HCT116 (cell line): ENCODE measurements at regions not wholly inside any gene's neighbourhood (a gene's known extent, or its start where the extent isn't known, plus 50 kb on each side); places are given as distances from the start of the nearest gene placed in this dataset.

Experiments used
- ATAC-seq: fragments of 200-7000 bp; cut with Tn5 transposase; 2 replicates; pipeline ENCODE4 v1.9.1; 2020; ENCODE audit warnings: mild to moderate bottlenecking, moderate library complexity
- BruUV-seq: library from RNA; stranded (reverse); fragments of 400-500 nt; replicated peaks from 2 replicates; lab custom pipeline; 2021; lab: Mats Ljungman, UMichigan
- CTCF ChIA-PET: fragments of 300-600 bp; sonication (Branson Sonifier 250); formaldehyde crosslinking; loops from one replicate; lab custom pipeline; 2021; ENCODE audit warnings: antibody characterized with exemption; lab: Charles Lee
- POLR2A ChIA-PET: fragments of 300-600, 350-600 bp; sonication (Branson Sonifier 250); formaldehyde crosslinking; loops from one replicate; lab custom pipeline; 2021; ENCODE audit warnings: antibody characterized with exemption; lab: Charles Lee
- RAD21 ChIA-PET, 2 experiments: fragments of 300-600 bp; sonication (Branson Sonifier 250); formaldehyde crosslinking; loops; one replicate each; lab custom pipeline; 2023; ENCODE audit warnings: low total read pairs in 2 of 2; ENCODE audit not compliant: uncharacterized antibody in 2 of 2, unreplicated experiment in 2 of 2, low non-redundant PET in 1 of 2; lab: Charles Lee
- DNase-seq: peaks from one replicate; pipeline ENCODE4 v3.0.0-alpha.2; 2010; ENCODE audit warnings: low read depth, low spot score
- H2AFZ ChIP-seq: fragments of 200-600 bp; shearing (Covaris generic), sonication (generic); 2 replicates; pipeline ENCODE4 v1.6.1; 2017; ENCODE audit warnings: low read depth, mixed run types, mixed read lengths, antibody characterized with exemption, low read length; ENCODE audit not compliant: poor library complexity, severe bottlenecking
- H3K27ac ChIP-seq: 2 replicates; pipeline ENCODE4 v1.5.1; 2012; ENCODE audit warnings: low read depth, low read length
- H3K27me3 ChIP-seq: fragments of 200-600 bp; sonication (generic); 2 replicates; pipeline ENCODE4 v1.6.1; 2016; ENCODE audit warnings: mixed run types, low read length, mixed read lengths; ENCODE audit not compliant: insufficient read depth
- H3K36me3 ChIP-seq, 2 experiments: fragments of 200-500 bp in 1 of 2; fragments of 200-600 bp in 1 of 2; sonication (Bioruptor generic) in 1 of 2; sonication (generic) in 1 of 2; 2 replicates each; pipeline versions ENCODE4 v1.5.1 to v1.6.1; 2014 to 2016; ENCODE audit warnings: low read length in 2 of 2, inconsistent platforms in 1 of 2, mixed read lengths in 1 of 2, mixed run types in 1 of 2; ENCODE audit not compliant: insufficient read depth in 2 of 2, control insufficient read depth in 1 of 2
- H3K4me1 ChIP-seq, 2 experiments: fragments of 200-600 bp in 1 of 2; sonication (generic) in 1 of 2; 2 replicates each; pipeline versions ENCODE4 v1.5.1 to v1.6.1; 2012 to 2017; ENCODE audit warnings: low read length in 2 of 2, inconsistent platforms in 1 of 2, mild to moderate bottlenecking in 1 of 2, mixed read lengths in 1 of 2, mixed run types in 1 of 2, moderate library complexity in 1 of 2; ENCODE audit not compliant: insufficient read depth in 2 of 2, control insufficient read depth in 1 of 2
- H3K4me2 ChIP-seq: fragments of 200-600 bp; sonication (generic); 2 replicates; pipeline ENCODE4 v1.6.1; 2017; ENCODE audit warnings: mixed run types, low read length, mixed read lengths
- H3K4me3 ChIP-seq, 2 experiments: fragments of 200-600 bp in 1 of 2; sonication (generic) in 1 of 2; replicated peaks in 1 of 2; 2 replicates each; pipeline ENCODE4 v1.5.1; 2011 to 2016; ENCODE audit warnings: low read length in 2 of 2, control low read depth in 1 of 2, low read depth in 1 of 2, mild to moderate bottlenecking in 1 of 2, mixed read lengths in 1 of 2, mixed run types in 1 of 2
- H3K79me2 ChIP-seq: fragments of 200-600 bp; sonication (generic); 2 replicates; pipeline ENCODE4 v1.6.1; 2017; ENCODE audit warnings: mild to moderate bottlenecking, mixed run types, low read length, moderate library complexity, mixed read lengths; ENCODE audit not compliant: insufficient read depth
- H3K9ac ChIP-seq: fragments of 200-600 bp; sonication (generic); 2 replicates; pipeline ENCODE4 v1.6.1; 2016; ENCODE audit warnings: low read length, mixed read lengths
- H3K9me2 ChIP-seq: fragments of 200-600 bp; sonication (generic), shearing (Covaris generic); 2 replicates; pipeline ENCODE4 v1.6.1; 2017; ENCODE audit warnings: mixed run types, mild to moderate bottlenecking, moderate library complexity; ENCODE audit not compliant: insufficient read depth
- H3K9me3 ChIP-seq, 2 experiments: fragments of 200-500 bp in 1 of 2; fragments of 200-600 bp in 1 of 2; sonication (Bioruptor generic) in 1 of 2; sonication (generic) in 1 of 2; 2 replicates each; pipeline ENCODE4 v1.6.1; 2014 to 2017; ENCODE audit warnings: low read length in 2 of 2, mixed read lengths in 2 of 2, inconsistent platforms in 1 of 2, low read depth in 1 of 2, mild to moderate bottlenecking in 1 of 2, mixed run types in 1 of 2, moderate library complexity in 1 of 2; ENCODE audit not compliant: control insufficient read depth in 1 of 2, insufficient read depth in 1 of 2
- H4K20me1 ChIP-seq: fragments of 200-600 bp; sonication (generic), shearing (Covaris generic); 2 replicates; pipeline ENCODE4 v1.6.1; 2017; ENCODE audit warnings: mixed run types, mild to moderate bottlenecking, moderate library complexity; ENCODE audit not compliant: insufficient read depth
- CBX3 ChIP-seq: IDR thresholded peaks from 2 replicates; pipeline ENCODE4 v1.6.1; 2012; ENCODE audit warnings: low read depth
- CEBPB ChIP-seq: IDR thresholded peaks from 2 replicates; pipeline ENCODE4 v1.6.1; 2012; ENCODE audit warnings: low read depth
- ELF1 ChIP-seq: IDR thresholded peaks from 2 replicates; pipeline ENCODE4 v1.6.1; 2012; ENCODE audit warnings: low read depth, borderline replicate concordance
- EZH2phosphoT487 ChIP-seq: fragments of 200-600 bp; IDR thresholded peaks from 2 replicates; pipeline ENCODE4 v1.6.1; 2018; ENCODE audit warnings: antibody characterized with exemption, borderline replicate concordance
- FOSL1 ChIP-seq: IDR thresholded peaks from 2 replicates; pipeline ENCODE4 v1.6.1; 2012; ENCODE audit warnings: low read depth
- JUND ChIP-seq: IDR thresholded peaks from 2 replicates; pipeline ENCODE4 v1.6.1; 2012
- POLR2A ChIP-seq: IDR thresholded peaks from 2 replicates; pipeline ENCODE4 v1.7.0; 2011; ENCODE audit warnings: borderline replicate concordance; ENCODE audit not compliant: insufficient read depth, insufficient read length; ENCODE audit errors: extremely low read depth
- POLR2AphosphoS5 ChIP-seq: IDR thresholded peaks from 2 replicates; pipeline ENCODE4 v1.6.1; 2011; ENCODE audit warnings: mild to moderate bottlenecking, low read depth, low read length, moderate library complexity
- RAD21 ChIP-seq: IDR thresholded peaks from 2 replicates; pipeline ENCODE4 v1.6.1; 2012; ENCODE audit warnings: low read depth, mild to moderate bottlenecking
- TCF7L2 ChIP-seq: IDR thresholded peaks from 2 replicates; pipeline ENCODE4 v1.7.0; 2011; ENCODE audit warnings: borderline replicate concordance, inconsistent platforms; ENCODE audit not compliant: insufficient read depth, insufficient read length; ENCODE audit errors: extremely low read depth
- ZNF274 ChIP-seq: fragments of 200-500 bp; sonication (Bioruptor generic); IDR thresholded peaks from 2 replicates; pipeline ENCODE4 v1.6.1; 2014; ENCODE audit warnings: mild to moderate bottlenecking, low read depth, low read length, inconsistent platforms
- intact Hi-C: fragments of 100-400 bp; cut with micrococcal nuclease; formaldehyde crosslinking; loops from 2 replicates; pipeline ENCODE4 v1.10.0; 2022
- TF ChIP-seq, protein P1 (sequence below): IDR thresholded peaks from 2 replicates; pipeline ENCODE4 v1.6.1; 2011; ENCODE audit warnings: mild to moderate bottlenecking, low read length, moderate library complexity; ENCODE audit not compliant: insufficient replicate concordance; ENCODE audit errors: extremely low read depth
- TF ChIP-seq, protein P2 (sequence below): IDR thresholded peaks from 2 replicates; pipeline ENCODE4 v1.6.1; 2012
- TF ChIP-seq, protein P3 (sequence below), 3 experiments: fragments of 200-600 bp in 1 of 3; sonication (generic) in 1 of 3; IDR thresholded peaks in 2 of 3; conservative IDR thresholded peaks in 1 of 3; 2 replicates each; pipeline ENCODE4 v1.5.1; 2012 to 2017; ENCODE audit warnings: low read depth in 2 of 3, low read length in 2 of 3, antibody characterized with exemption in 1 of 3, borderline replicate concordance in 1 of 3, control low read depth in 1 of 3, mild to moderate bottlenecking in 1 of 3, mixed read lengths in 1 of 3, mixed run types in 1 of 3, moderate library complexity in 1 of 3; ENCODE audit not compliant: insufficient read depth in 1 of 3

DNA sequence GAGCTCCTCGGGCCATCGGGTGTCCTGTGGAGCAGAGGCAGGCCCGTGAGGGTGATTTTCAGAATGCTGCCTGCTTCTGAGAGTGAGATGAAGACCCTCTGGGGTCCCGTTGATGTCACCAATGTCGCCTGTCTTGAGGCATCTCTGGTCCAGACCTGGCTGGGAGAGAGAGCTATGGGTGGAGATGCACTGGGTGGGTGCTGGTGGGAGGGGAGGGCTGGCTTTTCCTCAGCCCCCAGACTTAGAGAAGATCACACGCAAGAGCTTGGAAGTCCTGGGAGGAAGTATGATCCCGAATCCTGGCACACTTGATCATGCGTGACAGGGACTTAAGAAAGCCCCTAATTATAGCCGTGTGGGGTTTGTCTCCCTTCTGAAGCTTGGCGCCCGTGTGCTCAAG is 103.2 kb upstream of the CD93 start:
- Histone ChIP-seq H3K36me3 (no peaks in the 10 kb centered on the region), H3K4me3 (no peak overlapping the region), H3K9ac (no peak overlapping the region), H3K4me1 (no peaks in the 10 kb centered on the region), H3K9me2 (no peaks in the 10 kb centered on the region), H2AFZ (no peak overlapping the region), H3K79me2 (no peaks in the 10 kb centered on the region), H4K20me1 (no peaks in the 10 kb centered on the region), H3K27me3 (no peaks in the 10 kb centered on the region), H3K9me3 (no peaks in the 10 kb centered on the region), H3K27ac (no peak overlapping the region), H3K4me2 (no peak overlapping the region)
- POLR2A ChIA-PET = no interaction called here
- intact Hi-C loops = no loop called here
- no TSS peak for BruUV-seq
- no peak for ATAC-seq
- CTCF ChIA-PET = interaction anchor here (1.1 kb wide), 1 partner anchor 12 kb away, joined by 3 read pairs; no protein-coding TSS in a partner anchor
- TF ChIP-seq POLR2AphosphoS5 = no peak
- TF ChIP-seq, protein P1, sequence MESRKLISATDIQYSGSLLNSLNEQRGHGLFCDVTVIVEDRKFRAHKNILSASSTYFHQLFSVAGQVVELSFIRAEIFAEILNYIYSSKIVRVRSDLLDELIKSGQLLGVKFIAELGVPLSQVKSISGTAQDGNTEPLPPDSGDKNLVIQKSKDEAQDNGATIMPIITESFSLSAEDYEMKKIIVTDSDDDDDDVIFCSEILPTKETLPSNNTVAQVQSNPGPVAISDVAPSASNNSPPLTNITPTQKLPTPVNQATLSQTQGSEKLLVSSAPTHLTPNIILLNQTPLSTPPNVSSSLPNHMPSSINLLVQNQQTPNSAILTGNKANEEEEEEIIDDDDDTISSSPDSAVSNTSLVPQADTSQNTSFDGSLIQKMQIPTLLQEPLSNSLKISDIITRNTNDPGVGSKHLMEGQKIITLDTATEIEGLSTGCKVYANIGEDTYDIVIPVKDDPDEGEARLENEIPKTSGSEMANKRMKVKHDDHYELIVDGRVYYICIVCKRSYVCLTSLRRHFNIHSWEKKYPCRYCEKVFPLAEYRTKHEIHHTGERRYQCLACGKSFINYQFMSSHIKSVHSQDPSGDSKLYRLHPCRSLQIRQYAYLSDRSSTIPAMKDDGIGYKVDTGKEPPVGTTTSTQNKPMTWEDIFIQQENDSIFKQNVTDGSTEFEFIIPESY = no peak
- no peak for TF ChIP-seq POLR2A
- no peak for TF ChIP-seq EZH2phosphoT487
- no peak for TF ChIP-seq TCF7L2
- TF ChIP-seq, protein P2, sequence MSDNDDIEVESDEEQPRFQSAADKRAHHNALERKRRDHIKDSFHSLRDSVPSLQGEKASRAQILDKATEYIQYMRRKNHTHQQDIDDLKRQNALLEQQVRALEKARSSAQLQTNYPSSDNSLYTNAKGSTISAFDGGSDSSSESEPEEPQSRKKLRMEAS = no peak
- TF ChIP-seq FOSL1 = no peak
- no peak for TF ChIP-seq CBX3
- TF ChIP-seq ZNF274 = no peak
- TF ChIP-seq ELF1 = no peak
- TF ChIP-seq CEBPB = no peak
- no peak for TF ChIP-seq RAD21
- TF ChIP-seq JUND = no peak
- TF ChIP-seq, protein P3, sequence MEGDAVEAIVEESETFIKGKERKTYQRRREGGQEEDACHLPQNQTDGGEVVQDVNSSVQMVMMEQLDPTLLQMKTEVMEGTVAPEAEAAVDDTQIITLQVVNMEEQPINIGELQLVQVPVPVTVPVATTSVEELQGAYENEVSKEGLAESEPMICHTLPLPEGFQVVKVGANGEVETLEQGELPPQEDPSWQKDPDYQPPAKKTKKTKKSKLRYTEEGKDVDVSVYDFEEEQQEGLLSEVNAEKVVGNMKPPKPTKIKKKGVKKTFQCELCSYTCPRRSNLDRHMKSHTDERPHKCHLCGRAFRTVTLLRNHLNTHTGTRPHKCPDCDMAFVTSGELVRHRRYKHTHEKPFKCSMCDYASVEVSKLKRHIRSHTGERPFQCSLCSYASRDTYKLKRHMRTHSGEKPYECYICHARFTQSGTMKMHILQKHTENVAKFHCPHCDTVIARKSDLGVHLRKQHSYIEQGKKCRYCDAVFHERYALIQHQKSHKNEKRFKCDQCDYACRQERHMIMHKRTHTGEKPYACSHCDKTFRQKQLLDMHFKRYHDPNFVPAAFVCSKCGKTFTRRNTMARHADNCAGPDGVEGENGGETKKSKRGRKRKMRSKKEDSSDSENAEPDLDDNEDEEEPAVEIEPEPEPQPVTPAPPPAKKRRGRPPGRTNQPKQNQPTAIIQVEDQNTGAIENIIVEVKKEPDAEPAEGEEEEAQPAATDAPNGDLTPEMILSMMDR (IDR thresholded peaks at IDR 0.05 in 2 of 3, conservative IDR thresholded peaks at IDR 0.05 in 1 of 3; ENCODE audit: borderline replicate concordance in 1 of 3, insufficient read depth in 1 of 3, low read depth in 2 of 3, low read length in 2 of 3) = no peak
- RAD21 ChIA-PET = no interaction called here
- no peak for DNase-seq
